Tibial nerve (tissue), 4 donors: ENCODE measurements at regions not wholly inside any gene's neighbourhood (a gene's known extent, or its start where the extent isn't known, plus 50 kb on each side); places are given as distances from the start of the nearest gene placed in this dataset.
"Not testable (repeated sequence)": the region's sequence is repeated elsewhere in the genome, so short reads cannot be mapped to it uniquely, and the experiment has no call there.

Source experiments
- DNase-seq, 2 donors: peaks; one replicate each; pipeline ENCODE4 v3.0.0-alpha.2; 2019; ENCODE audit warnings: low spot score in 2 of 2
- H3K27ac ChIP-seq, 4 donors: fragments of 200-600 bp; sonication (generic) in 3 of 4; one replicate each; pipeline ENCODE4 v1.5.1; 2017 to 2019; ENCODE audit warnings: mild to moderate bottlenecking in 1 of 4
- H3K27me3 ChIP-seq, 2 donors: fragments of 200-600 bp; sonication (generic) in 1 of 2; one replicate each; pipeline versions ENCODE4 v1.5.1 to v1.6.0; 2017 to 2019
- H3K36me3 ChIP-seq, 3 donors: fragments of 200-600 bp; sonication (generic); one replicate each; pipeline ENCODE4 v1.5.1; 2018 to 2019
- H3K4me1 ChIP-seq, 4 donors: fragments of 200-600 bp; sonication (generic) in 3 of 4; one replicate each; pipeline ENCODE4 v1.5.1; 2017 to 2019
- H3K4me3 ChIP-seq, 4 donors: fragments of 200-600 bp; sonication (generic) in 3 of 4; one replicate each; pipeline ENCODE4 v1.5.1; 2017 to 2019; ENCODE audit warnings: mild to moderate bottlenecking in 1 of 4, moderate library complexity in 1 of 4
- H3K9me3 ChIP-seq, 4 donors: fragments of 200-600 bp; sonication (generic) in 3 of 4; one replicate each; pipeline ENCODE4 v1.5.1; 2017 to 2019
- EP300 ChIP-seq, 2 donors: sonication (generic); formaldehyde crosslinking; IDR thresholded peaks; one replicate each; pipeline ENCODE4 v1.6.1; 2017; ENCODE audit warnings: antibody characterized with exemption in 2 of 2, mild to moderate bottlenecking in 1 of 2
- POLR2A ChIP-seq, 2 donors: fragments of 450-650 bp; IDR thresholded peaks; one replicate each; pipeline ENCODE4 v1.6.1; 2017; ENCODE audit warnings: antibody characterized with exemption in 2 of 2, mild to moderate bottlenecking in 2 of 2, moderate library complexity in 2 of 2
- WGBS, 2 donors: methylation state at CpG; one replicate each; pipeline ENCODE4 v1.1.5; 2018; 5-methylcytosine and 5-hydroxymethylcytosine counted together
- TF ChIP-seq, protein P1 (sequence below), 5 experiments: fragments of 200-600 bp in 3 of 5; fragments of 450-650 bp in 2 of 5; sonication (generic) in 3 of 5; IDR thresholded peaks; one replicate each; pipeline ENCODE4 v1.5.1; 2016 to 2019; ENCODE audit warnings: antibody characterized with exemption in 5 of 5, mild to moderate bottlenecking in 3 of 5, moderate library complexity in 2 of 5

DNA sequence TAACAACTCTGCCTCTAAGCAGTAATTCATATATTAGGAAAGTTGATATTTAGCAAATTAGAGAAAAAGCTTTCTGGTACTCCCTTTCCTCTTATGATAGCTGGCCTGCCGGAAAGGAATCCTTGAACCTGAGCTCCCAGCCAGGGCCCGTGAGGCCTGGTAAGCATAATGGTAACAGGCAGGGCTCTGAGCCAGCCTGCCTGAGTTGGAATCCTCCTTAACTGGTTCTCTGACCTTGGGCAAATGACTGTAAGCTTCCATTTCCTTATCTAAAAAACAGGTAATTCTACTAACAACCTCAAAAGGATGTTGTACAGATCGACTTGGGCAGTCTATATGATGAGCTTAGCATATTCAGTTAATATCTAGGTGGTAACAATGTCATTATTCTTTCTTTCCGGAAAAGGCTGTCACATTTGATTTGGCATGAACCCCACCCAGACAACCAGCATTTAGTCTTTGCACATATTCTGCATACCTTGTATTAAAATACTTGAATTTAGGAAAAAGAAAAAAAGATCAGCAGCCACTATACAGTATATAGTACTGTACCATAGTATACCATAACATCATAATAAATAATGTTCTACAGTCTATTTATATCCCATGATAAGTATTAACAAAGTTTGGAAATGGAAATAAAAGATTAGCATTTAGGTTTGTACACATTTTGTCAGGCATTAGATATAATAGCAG lies 55.7 kb upstream of the MAP3K1 start:
- TF ChIP-seq EP300 (IDR thresholded peaks at IDR 0.05) (no peak), POLR2A (IDR thresholded peaks at IDR 0.05) (no peak)
- TF ChIP-seq, protein P1, sequence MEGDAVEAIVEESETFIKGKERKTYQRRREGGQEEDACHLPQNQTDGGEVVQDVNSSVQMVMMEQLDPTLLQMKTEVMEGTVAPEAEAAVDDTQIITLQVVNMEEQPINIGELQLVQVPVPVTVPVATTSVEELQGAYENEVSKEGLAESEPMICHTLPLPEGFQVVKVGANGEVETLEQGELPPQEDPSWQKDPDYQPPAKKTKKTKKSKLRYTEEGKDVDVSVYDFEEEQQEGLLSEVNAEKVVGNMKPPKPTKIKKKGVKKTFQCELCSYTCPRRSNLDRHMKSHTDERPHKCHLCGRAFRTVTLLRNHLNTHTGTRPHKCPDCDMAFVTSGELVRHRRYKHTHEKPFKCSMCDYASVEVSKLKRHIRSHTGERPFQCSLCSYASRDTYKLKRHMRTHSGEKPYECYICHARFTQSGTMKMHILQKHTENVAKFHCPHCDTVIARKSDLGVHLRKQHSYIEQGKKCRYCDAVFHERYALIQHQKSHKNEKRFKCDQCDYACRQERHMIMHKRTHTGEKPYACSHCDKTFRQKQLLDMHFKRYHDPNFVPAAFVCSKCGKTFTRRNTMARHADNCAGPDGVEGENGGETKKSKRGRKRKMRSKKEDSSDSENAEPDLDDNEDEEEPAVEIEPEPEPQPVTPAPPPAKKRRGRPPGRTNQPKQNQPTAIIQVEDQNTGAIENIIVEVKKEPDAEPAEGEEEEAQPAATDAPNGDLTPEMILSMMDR (IDR thresholded peaks at IDR 0.05): no peak
- Histone ChIP-seq H3K9me3 (no peaks in the 10 kb centered on the region), H3K4me1 (peaks cover 0 to 16% (median 7%) of the 10 kb centered on the region in 4 donors), H3K27ac (no peak overlapping the region), H3K27me3 (no peaks in the 10 kb centered on the region), H3K36me3 (no peaks in the 10 kb centered on the region), H3K4me3 (no peak overlapping the region)
- WGBS, 2 donors: 55 to 74% methylated on average over 4 of the region's 4 CpGs
- DNase-seq: no peak

- Histone ChIP-seq H3K36me3 (no peaks in the 10 kb centered on the region), H3K4me1 (no peaks in the 10 kb centered on the region), H3K4me3 (no peak overlapping the region), H3K9me3 (peaks cover 0 to 6% (median 0%) of the 10 kb centered on the region in 4 donors), H3K27me3 (no peaks in the 10 kb centered on the region), H3K27ac (no peak overlapping the region)
- 67 to 74% methylated on average over 5 of the region's 5 CpGs for WGBS, 2 donors
- no peak for DNase-seq
- no peak for TF ChIP-seq POLR2A (IDR thresholded peaks at IDR 0.05)
- TF ChIP-seq, protein P1 (IDR thresholded peaks at IDR 0.05): no peak
- TF ChIP-seq EP300 (IDR thresholded peaks at IDR 0.05): no peak
Measured at GRCh38 chr5:56757077-56757476, 58.3 kb upstream of the MAP3K1 start.

- DNase-seq: no peak
- Histone ChIP-seq H3K4me1 (no peaks in the 10 kb centered on the region), H3K4me3 (no peak overlapping the region), H3K9me3 (peaks cover 0 to 9% (median 0%) of the 10 kb centered on the region in 4 donors), H3K36me3 (no peaks in the 10 kb centered on the region), H3K27ac (no peak overlapping the region), H3K27me3 (no peaks in the 10 kb centered on the region)
- TF ChIP-seq EP300 (IDR thresholded peaks at IDR 0.05): no peak
- TF ChIP-seq, protein P1 (IDR thresholded peaks at IDR 0.05): no peak
- no peak for TF ChIP-seq POLR2A (IDR thresholded peaks at IDR 0.05)
- whole genome bisulfite sequencing, 2 donors: 74 to 77% methylated on average over 3 of the region's 3 CpGs
Measured at GRCh38 chr5:56755036-56755555, 60.3 kb upstream of the MAP3K1 start.

DNA sequence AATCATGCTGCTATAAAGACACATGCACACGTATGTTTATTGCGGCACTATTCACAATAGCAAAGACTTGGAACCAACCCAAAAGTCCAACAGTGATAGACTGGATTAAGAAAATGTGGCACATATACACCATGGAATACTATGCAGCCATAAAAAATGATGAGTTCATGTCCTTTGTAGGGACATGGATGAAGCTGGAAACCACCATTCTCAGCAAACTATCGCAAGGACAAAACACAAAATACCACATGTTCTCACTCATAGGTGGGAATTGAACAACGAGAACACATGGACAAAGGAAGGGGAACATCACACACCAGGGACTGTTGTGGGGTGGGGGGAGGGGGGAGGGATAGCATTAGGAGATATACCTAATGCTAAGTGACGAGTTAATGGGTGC lies 61.8 kb upstream of the MAP3K1 start:
- not testable (repeated sequence) for H3K4me3 ChIP-seq, H3K4me1 ChIP-seq, DNase-seq, H3K27ac ChIP-seq, H3K36me3 ChIP-seq, H3K27me3 ChIP-seq, H3K9me3 ChIP-seq
- WGBS, 2 donors: 93 to 97% methylated on average over 5 of the region's 5 CpGs

- TF ChIP-seq POLR2A (IDR thresholded peaks at IDR 0.05): no peak
- TF ChIP-seq EP300 (IDR thresholded peaks at IDR 0.05): no peak
- TF ChIP-seq, protein P1 (IDR thresholded peaks at IDR 0.05): no peak
- H3K4me1 ChIP-seq: no peaks in the 10 kb centered on the region
- no peak for DNase-seq
- no peaks in the 10 kb centered on the region for H3K27me3 ChIP-seq
- H3K4me3 ChIP-seq: no peak overlapping the region
- H3K9me3 ChIP-seq: peaks cover 0 to 9% (median 0%) of the 10 kb centered on the region in 4 donors
- H3K36me3 ChIP-seq: no peaks in the 10 kb centered on the region
- H3K27ac ChIP-seq: no peak overlapping the region
- 21 to 25% methylated on average over 2 of the region's 2 CpGs for WGBS, 2 donors
Measured at GRCh38 chr5:56751572-56752313, 63.6 kb upstream of the MAP3K1 start.
